BJ (cell line): ENCODE measurements at regions not wholly inside any gene's neighbourhood (a gene's known extent, or its start where the extent isn't known, plus 50 kb on each side); places are given as distances from the start of the nearest gene placed in this dataset.

Experiments used
- CTCF ChIA-PET: fragments of 350-600 bp; formaldehyde crosslinking; extraction: SDS; loops from one replicate; lab custom pipeline; 2021; ENCODE audit warnings: antibody characterized with exemption, inconsistent platforms; lab: Yijun Ruan, JAX
- POLR2A ChIA-PET: fragments of 300-600 bp; sonication (Branson Sonifier 250); formaldehyde crosslinking; extraction: SDS; loops from one replicate; lab custom pipeline; 2021; ENCODE audit warnings: antibody characterized with exemption; lab: Charles Lee
- DNase-seq: peaks from one replicate; pipeline ENCODE4 v3.0.0-alpha.2; 2011; ENCODE audit warnings: low read depth
- H3K27me3 ChIP-seq: 2 replicates; pipeline ENCODE4 v1.6.0; 2011; ENCODE audit warnings: low read length; ENCODE audit not compliant: control insufficient read depth, insufficient read depth
- H3K36me3 ChIP-seq: 2 replicates; pipeline ENCODE4 v1.5.1; 2011; ENCODE audit warnings: low read length; ENCODE audit not compliant: control insufficient read depth, insufficient read depth
- H3K4me3 ChIP-seq: 2 replicates; pipeline ENCODE4 v1.5.1; 2011; ENCODE audit warnings: low read depth, mild to moderate bottlenecking, control low read depth, low read length
- TF ChIP-seq, protein P1 (sequence below): IDR thresholded peaks from 2 replicates; pipeline ENCODE4 v1.5.1; 2011; ENCODE audit warnings: low read depth, mild to moderate bottlenecking, control low read depth, inconsistent platforms, low read length, moderate library complexity; ENCODE audit not compliant: insufficient read depth

- no peak overlapping the region for H3K4me3 ChIP-seq
- no peaks in the 10 kb centered on the region for H3K36me3 ChIP-seq
- no peak for DNase-seq
- POLR2A ChIA-PET = no interaction called here
- CTCF ChIA-PET = interaction anchor here (0.8 to 2.1 kb wide), 5 partner anchors 11 to 370 kb away, joined by 3 to 9 read pairs (median 4); no protein-coding TSS in a partner anchor
- H3K27me3 ChIP-seq = 0 out of 2 replicates have a peak, but pooled peaks cover 1% of the 10 kb centered on the region
- TF ChIP-seq, protein P1, sequence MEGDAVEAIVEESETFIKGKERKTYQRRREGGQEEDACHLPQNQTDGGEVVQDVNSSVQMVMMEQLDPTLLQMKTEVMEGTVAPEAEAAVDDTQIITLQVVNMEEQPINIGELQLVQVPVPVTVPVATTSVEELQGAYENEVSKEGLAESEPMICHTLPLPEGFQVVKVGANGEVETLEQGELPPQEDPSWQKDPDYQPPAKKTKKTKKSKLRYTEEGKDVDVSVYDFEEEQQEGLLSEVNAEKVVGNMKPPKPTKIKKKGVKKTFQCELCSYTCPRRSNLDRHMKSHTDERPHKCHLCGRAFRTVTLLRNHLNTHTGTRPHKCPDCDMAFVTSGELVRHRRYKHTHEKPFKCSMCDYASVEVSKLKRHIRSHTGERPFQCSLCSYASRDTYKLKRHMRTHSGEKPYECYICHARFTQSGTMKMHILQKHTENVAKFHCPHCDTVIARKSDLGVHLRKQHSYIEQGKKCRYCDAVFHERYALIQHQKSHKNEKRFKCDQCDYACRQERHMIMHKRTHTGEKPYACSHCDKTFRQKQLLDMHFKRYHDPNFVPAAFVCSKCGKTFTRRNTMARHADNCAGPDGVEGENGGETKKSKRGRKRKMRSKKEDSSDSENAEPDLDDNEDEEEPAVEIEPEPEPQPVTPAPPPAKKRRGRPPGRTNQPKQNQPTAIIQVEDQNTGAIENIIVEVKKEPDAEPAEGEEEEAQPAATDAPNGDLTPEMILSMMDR = no peak
These were observed 80.3 kb downstream of the SPP2 start for GRCh38 chr2:234130777-234131181.

GRCh38 chr2:234128606-234129005 lies 78.1 kb downstream of the SPP2 start:
- no peak for DNase-seq
- Histone ChIP-seq H3K27me3 (0 out of 2 replicates have a peak, but pooled peaks cover 5% of the 10 kb centered on the region), H3K4me3 (no peak overlapping the region), H3K36me3 (no peaks in the 10 kb centered on the region)
- TF ChIP-seq, protein P1 = no peak
- ChIA-PET CTCF (no interaction called here), POLR2A (no interaction called here)
